Activated T-cell treated with anti-CD3 and anti-CD28 coated beads, Interleukin-2, amount 50 U/mL, for 48 hours (primary cell): ENCODE measurements at regions not wholly inside any gene's neighbourhood (a gene's known extent, or its start where the extent isn't known, plus 50 kb on each side); places are given as distances from the start of the nearest gene placed in this dataset.
"Not testable (repeated sequence)": the region's sequence is repeated elsewhere in the genome, so short reads cannot be mapped to it uniquely, and the experiment has no call there.

ENCODE experiments used
- DNase-seq, 2 experiments: peaks; one replicate each; pipeline ENCODE4 v3.0.0-alpha.2; 2020

- no peak for DNase-seq
Measured at GRCh38 chr6:144437105-144437504, 152.0 kb downstream of the UTRN start.

GRCh38 chr6:144438103-144438502, 153.0 kb downstream of the UTRN start:
- DNase-seq: no peak

GRCh38 chr6:144439016-144439415, 153.9 kb downstream of the UTRN start:
- DNase-seq: no peak

- DNase-seq: not testable (repeated sequence)
Measured at GRCh38 chr6:144441801-144442200, 156.7 kb downstream of the UTRN start.

- no peak for DNase-seq
Measured at GRCh38 chr6:144443157-144443556, 158.0 kb downstream of the UTRN start.

GRCh38 chr6:144447472-144447871, 162.3 kb downstream of the UTRN start:
- no peak for DNase-seq

- no peak for DNase-seq
Measured at GRCh38 chr6:144449218-144449617, 164.1 kb downstream of the UTRN start.

- DNase-seq: no peak
Measured at GRCh38 chr6:144449911-144450597, 164.9 kb downstream of the UTRN start.

- DNase-seq: no peak
Measured at GRCh38 chr6:144460327-144461095, 175.4 kb downstream of the UTRN start.

GRCh38 chr6:144462058-144462457, 176.9 kb downstream of the UTRN start:
- no peak for DNase-seq

GRCh38 chr6:144466716-144467115, 181.6 kb downstream of the UTRN start:
- DNase-seq: no peak

GRCh38 chr6:144467172-144467762, 182.1 kb downstream of the UTRN start:
- no peak for DNase-seq

- no peak for DNase-seq
Measured at GRCh38 chr6:144467921-144468320, 182.8 kb downstream of the UTRN start.

GRCh38 chr6:144468709-144469108, 183.6 kb downstream of the UTRN start:
- peak; percentile 29 to 39 for DNase-seq

- no peak for DNase-seq
Measured at GRCh38 chr6:144469144-144469575, 184.0 kb downstream of the UTRN start.

- DNase-seq: not testable (repeated sequence)
Measured at GRCh38 chr6:144470201-144470600, 185.1 kb downstream of the UTRN start.

GRCh38 chr6:144471986-144472385, 186.9 kb downstream of the UTRN start:
- DNase-seq: no peak

GRCh38 chr6:144474290-144474689, 189.2 kb downstream of the UTRN start:
- no peak for DNase-seq

GRCh38 chr6:144474904-144475303, 189.8 kb downstream of the UTRN start:
- no peak for DNase-seq

- no peak for DNase-seq
Measured at GRCh38 chr6:144475411-144475810, 190.3 kb downstream of the UTRN start.

- no peak for DNase-seq
Measured at GRCh38 chr6:144476286-144476685, 191.2 kb downstream of the UTRN start.

- no peak for DNase-seq
Measured at GRCh38 chr6:144477396-144477795, 192.3 kb downstream of the UTRN start.

GRCh38 chr6:144477856-144478255, 192.7 kb downstream of the UTRN start:
- no peak for DNase-seq

GRCh38 chr6:144478483-144478882, 193.3 kb downstream of the UTRN start:
- no peak for DNase-seq
